H1 (cell line): ENCODE measurements at regions not wholly inside any gene's neighbourhood (a gene's known extent, or its start where the extent isn't known, plus 50 kb on each side); places are given as distances from the start of the nearest gene placed in this dataset.

Source experiments
- BCL11A ChIP-seq, 2 experiments: IDR thresholded peaks; one replicate each; pipeline ENCODE4 v1.6.1; 2011; ENCODE audit warnings: low read depth in 2 of 2, low read length in 2 of 2, mild to moderate bottlenecking in 2 of 2
- FOSL1 ChIP-seq: IDR thresholded peaks from 2 replicates; pipeline ENCODE4 v1.6.1; 2011; ENCODE audit warnings: mild to moderate bottlenecking, low read depth, low read length, moderate library complexity; ENCODE audit not compliant: insufficient read depth
- JUN ChIP-seq: IDR thresholded peaks from 2 replicates; pipeline ENCODE4 v1.6.1; 2011; ENCODE audit warnings: low read depth, mild to moderate bottlenecking, improper control_type of control experiment, low read length
- POLR2A ChIP-seq, 2 experiments: IDR thresholded peaks; 1 replicate in 1 of 2; 2 replicates in 1 of 2; pipeline ENCODE4 v1.6.1; 2011; ENCODE audit warnings: low read depth in 2 of 2, low read length in 2 of 2, mild to moderate bottlenecking in 2 of 2; ENCODE audit errors: control extremely low read depth in 1 of 2
- RBBP5 ChIP-seq: IDR thresholded peaks from 2 replicates; pipeline ENCODE4 v1.7.1; 2012; ENCODE audit warnings: low read depth, mild to moderate bottlenecking, inconsistent platforms, low read length, moderate library complexity, borderline replicate concordance
- RFX5 ChIP-seq: IDR thresholded peaks from 2 replicates; pipeline ENCODE4 v1.6.1; 2011; ENCODE audit warnings: low read depth, low read length, improper control_type of control experiment, borderline replicate concordance
- SUZ12 ChIP-seq: fragments of 200-600 bp; sonication (generic); IDR thresholded peaks from 2 replicates; pipeline ENCODE4 v1.6.1; 2012; ENCODE audit warnings: mild to moderate bottlenecking, inconsistent platforms, low read length, moderate library complexity, mixed read lengths

DNA sequence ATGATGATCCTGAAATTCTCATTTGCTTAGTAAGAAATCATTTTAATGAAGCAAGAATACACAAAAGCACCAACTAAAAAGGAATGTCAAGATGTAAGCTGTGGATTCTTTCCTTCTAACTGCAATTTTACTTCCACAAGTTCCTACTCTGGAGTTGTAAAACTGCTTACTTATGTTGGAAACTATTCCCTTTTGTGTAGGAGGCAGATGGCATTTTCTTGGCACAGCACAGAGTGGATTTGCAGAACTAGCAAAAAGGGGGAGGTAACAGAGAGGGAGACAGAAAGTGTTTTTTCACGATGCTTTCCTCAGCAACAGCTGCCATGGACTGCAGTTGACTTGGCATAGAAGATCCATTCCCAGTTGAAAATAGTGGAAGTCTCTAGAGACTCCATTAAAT is 1112.0 kb upstream of the RAG2 start (continued):
- TF ChIP-seq SUZ12: no peak
- TF ChIP-seq FOSL1: no peak
- TF ChIP-seq POLR2A (IDR thresholded peaks at IDR 0.05; ENCODE audit: control extremely low read depth in 1 of 2, low read depth in 2 of 2, low read length in 2 of 2): no peak
- TF ChIP-seq BCL11A (IDR thresholded peaks at IDR 0.05; ENCODE audit: low read depth in 2 of 2, low read length in 2 of 2): no peak
- no peak for TF ChIP-seq RFX5
- TF ChIP-seq JUN: no peak
- TF ChIP-seq RBBP5: no peak
